Nephron progenitor cell (in vitro differentiated cells): ENCODE measurements at regions not wholly inside any gene's neighbourhood (a gene's known extent, or its start where the extent isn't known, plus 50 kb on each side); places are given as distances from the start of the nearest gene placed in this dataset.
"Not testable (repeated sequence)": the region's sequence is repeated elsewhere in the genome, so short reads cannot be mapped to it uniquely, and the experiment has no call there.

Experiments used
- DNase-seq: peaks from one replicate; pipeline ENCODE4 v3.0.0; 2021
- H3K27ac Mint-ChIP-seq: 2 replicates; pipeline ENCODE4 v1.8.0; 2021; ENCODE audit warnings: mild to moderate bottlenecking, moderate library complexity, mixed read lengths
- H3K27me3 Mint-ChIP-seq: 2 replicates; pipeline ENCODE4 v1.8.0; 2021; ENCODE audit warnings: mild to moderate bottlenecking, low read depth, mixed read lengths; ENCODE audit not compliant: poor library complexity
- H3K36me3 Mint-ChIP-seq: 2 replicates; pipeline ENCODE4 v1.8.0; 2021; ENCODE audit warnings: low read depth, mixed read lengths
- H3K4me1 Mint-ChIP-seq: 2 replicates; pipeline ENCODE4 v1.8.0; 2021; ENCODE audit warnings: mixed read lengths
- H3K4me3 Mint-ChIP-seq: 2 replicates; pipeline ENCODE4 v1.8.0; 2021; ENCODE audit warnings: mild to moderate bottlenecking, moderate library complexity, mixed read lengths
- H3K9me3 Mint-ChIP-seq: 2 replicates; pipeline ENCODE4 v1.8.0; 2021; ENCODE audit warnings: mild to moderate bottlenecking, moderate library complexity, mixed read lengths
- TF ChIP-seq, protein P1 (sequence below): fragments of 200-600 bp; sonication (generic); IDR thresholded peaks from 2 replicates; pipeline ENCODE4 v1.5.0; 2021; ENCODE audit warnings: antibody characterized with exemption

DNA sequence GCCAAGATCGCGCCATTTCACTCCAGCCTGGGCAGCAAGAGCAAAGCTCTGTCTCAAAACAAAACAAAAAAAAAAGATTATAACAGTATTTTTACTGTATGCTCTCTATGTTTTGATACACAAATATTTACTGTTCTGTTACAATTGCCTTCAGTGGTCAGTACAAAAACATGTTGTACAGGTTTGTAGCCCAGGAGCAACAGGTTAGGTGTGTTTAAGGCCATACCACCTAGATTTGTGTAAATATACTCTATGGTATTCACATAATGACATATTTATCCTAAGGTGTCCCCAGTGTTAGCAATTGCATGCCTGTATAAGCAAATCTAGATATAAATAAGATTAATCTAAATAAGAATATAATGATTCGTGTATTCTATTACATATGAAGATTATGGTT is 625.0 kb downstream of the TMEM182 start:
- no peak overlapping the region for H3K4me3 Mint-ChIP-seq
- H3K9me3 Mint-ChIP-seq: no peaks in the 10 kb centered on the region
- H3K27ac Mint-ChIP-seq: no peak overlapping the region
- H3K27me3 Mint-ChIP-seq: no peaks in the 10 kb centered on the region
- H3K36me3 Mint-ChIP-seq: no peaks in the 10 kb centered on the region
- TF ChIP-seq, protein P1, sequence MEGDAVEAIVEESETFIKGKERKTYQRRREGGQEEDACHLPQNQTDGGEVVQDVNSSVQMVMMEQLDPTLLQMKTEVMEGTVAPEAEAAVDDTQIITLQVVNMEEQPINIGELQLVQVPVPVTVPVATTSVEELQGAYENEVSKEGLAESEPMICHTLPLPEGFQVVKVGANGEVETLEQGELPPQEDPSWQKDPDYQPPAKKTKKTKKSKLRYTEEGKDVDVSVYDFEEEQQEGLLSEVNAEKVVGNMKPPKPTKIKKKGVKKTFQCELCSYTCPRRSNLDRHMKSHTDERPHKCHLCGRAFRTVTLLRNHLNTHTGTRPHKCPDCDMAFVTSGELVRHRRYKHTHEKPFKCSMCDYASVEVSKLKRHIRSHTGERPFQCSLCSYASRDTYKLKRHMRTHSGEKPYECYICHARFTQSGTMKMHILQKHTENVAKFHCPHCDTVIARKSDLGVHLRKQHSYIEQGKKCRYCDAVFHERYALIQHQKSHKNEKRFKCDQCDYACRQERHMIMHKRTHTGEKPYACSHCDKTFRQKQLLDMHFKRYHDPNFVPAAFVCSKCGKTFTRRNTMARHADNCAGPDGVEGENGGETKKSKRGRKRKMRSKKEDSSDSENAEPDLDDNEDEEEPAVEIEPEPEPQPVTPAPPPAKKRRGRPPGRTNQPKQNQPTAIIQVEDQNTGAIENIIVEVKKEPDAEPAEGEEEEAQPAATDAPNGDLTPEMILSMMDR: no peak
- H3K4me1 Mint-ChIP-seq: no peaks in the 10 kb centered on the region
- DNase-seq: no peak

DNA sequence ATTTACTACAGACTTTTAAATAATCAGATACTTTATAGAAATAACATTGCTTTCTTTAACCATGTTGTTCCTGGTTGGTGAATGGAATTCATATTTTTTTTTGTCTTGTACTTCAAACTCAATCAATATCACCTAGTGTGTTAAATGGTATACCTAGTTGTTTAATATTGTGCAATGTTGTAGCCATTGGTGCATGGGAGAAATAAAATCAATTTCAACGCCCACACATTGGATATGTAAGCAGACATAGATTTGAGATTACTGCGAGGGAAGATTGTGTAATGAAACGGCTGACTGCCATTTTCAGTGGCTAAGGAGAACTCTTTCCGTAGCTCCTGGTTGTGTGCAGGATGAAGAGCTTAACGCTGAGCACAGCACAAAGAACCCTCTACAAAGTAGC is 626.1 kb downstream of the TMEM182 start:
- Mint-ChIP-seq H3K4me1 (no peaks in the 10 kb centered on the region), H3K9me3 (no peaks in the 10 kb centered on the region), H3K4me3 (no peak overlapping the region), H3K27ac (no peak overlapping the region), H3K36me3 (no peaks in the 10 kb centered on the region), H3K27me3 (no peaks in the 10 kb centered on the region)
- DNase-seq: no peak
- TF ChIP-seq, protein P1: no peak

DNA sequence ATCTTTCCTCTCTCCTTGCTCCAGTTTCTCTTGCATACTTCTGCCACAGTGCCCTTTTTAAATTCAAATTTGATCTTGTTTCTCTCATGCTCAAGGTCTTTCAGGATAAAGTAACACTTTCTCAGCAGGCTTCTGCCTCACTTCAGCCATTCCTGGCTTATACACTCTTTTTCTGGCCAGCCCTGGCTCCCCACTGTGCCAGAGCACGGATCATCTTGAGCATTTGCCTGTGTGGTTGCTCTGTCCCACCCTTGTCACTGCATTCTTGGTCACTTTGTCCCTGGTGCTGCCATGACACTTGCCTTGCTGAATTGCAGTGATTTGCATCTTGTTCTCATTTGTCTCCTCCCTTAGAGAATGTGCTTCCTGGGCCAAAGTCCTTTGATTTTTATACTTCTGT is 634.3 kb downstream of the TMEM182 start:
- H3K27ac Mint-ChIP-seq: no peak overlapping the region
- H3K4me3 Mint-ChIP-seq: no peak overlapping the region
- H3K36me3 Mint-ChIP-seq: no peaks in the 10 kb centered on the region
- no peaks in the 10 kb centered on the region for H3K9me3 Mint-ChIP-seq
- H3K27me3 Mint-ChIP-seq: peaks cover 3% of the 10 kb centered on the region
- H3K4me1 Mint-ChIP-seq: no peaks in the 10 kb centered on the region
- TF ChIP-seq, protein P1: no peak
- no peak for DNase-seq

DNA sequence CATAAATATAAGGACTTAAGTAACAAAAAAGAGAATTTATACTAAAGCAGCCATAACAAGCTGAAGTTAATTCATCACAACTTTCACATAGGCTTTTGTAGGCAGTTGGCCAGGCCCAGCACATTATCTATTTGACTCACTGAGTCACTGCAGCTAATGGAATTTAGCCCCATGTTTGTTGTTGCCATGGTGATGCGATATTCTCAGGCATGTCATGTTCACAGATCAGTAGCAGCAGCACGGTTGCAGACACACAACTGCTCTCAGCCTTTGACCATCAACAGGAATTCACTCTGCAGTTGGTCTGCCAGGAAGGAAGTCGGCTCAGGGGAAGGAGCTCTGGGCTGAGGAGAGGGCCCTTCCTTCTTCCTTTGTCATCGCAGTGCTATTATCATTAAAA is 639.8 kb downstream of the TMEM182 start:
- TF ChIP-seq, protein P1: no peak
- peaks cover 7% of the 10 kb centered on the region for H3K27me3 Mint-ChIP-seq
- no peaks in the 10 kb centered on the region for H3K9me3 Mint-ChIP-seq
- peak; percentile 5 for DNase-seq
- H3K4me1 Mint-ChIP-seq: no peaks in the 10 kb centered on the region
- H3K36me3 Mint-ChIP-seq: no peaks in the 10 kb centered on the region
- no peak overlapping the region for H3K4me3 Mint-ChIP-seq
- no peak overlapping the region for H3K27ac Mint-ChIP-seq

DNA sequence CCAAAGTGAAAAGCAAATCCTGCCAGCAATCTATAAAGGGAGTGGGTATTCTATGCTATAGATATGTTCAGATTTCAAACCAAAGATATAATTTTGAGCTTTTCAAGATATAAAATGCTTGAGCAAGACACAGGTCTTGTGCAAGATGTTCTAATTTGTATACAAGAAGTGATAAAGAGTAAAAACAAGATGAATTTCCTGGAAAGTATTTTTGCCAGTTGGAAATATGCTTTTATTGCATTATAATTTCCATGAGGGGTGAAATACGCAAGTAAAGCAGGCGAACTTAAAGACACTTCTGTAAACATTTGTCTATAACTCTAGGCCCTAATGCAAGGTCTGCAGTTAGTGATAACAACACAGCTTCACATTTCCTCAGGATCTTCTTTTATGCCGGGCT is 640.5 kb downstream of the TMEM182 start:
- Mint-ChIP-seq H3K4me1 (no peaks in the 10 kb centered on the region), H3K27me3 (peaks cover 7% of the 10 kb centered on the region), H3K4me3 (no peak overlapping the region), H3K36me3 (no peaks in the 10 kb centered on the region), H3K27ac (no peak overlapping the region), H3K9me3 (no peaks in the 10 kb centered on the region)
- TF ChIP-seq, protein P1: no peak
- DNase-seq: no peak

DNA sequence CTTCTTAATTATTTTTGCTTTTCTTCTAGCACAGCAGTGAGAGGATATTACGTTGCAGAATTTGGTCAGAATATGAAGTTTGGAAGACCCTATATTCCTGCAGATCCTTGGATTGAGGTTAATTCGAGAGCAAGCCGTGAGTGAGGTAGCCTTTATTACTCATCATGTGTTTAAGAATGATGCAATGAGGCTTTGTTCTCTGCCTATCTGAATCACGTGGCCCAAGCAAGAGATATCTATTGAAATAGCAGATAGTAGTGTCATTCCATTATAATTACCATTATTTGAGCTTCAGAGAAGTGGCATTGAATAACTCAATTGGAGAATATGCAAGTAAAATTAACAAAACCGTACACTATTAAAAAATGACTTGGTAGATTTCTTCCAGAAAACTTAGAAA is 641.1 kb downstream of the TMEM182 start:
- H3K4me1 Mint-ChIP-seq: no peaks in the 10 kb centered on the region
- H3K36me3 Mint-ChIP-seq: no peaks in the 10 kb centered on the region
- H3K27me3 Mint-ChIP-seq: peaks cover 6% of the 10 kb centered on the region
- no peaks in the 10 kb centered on the region for H3K9me3 Mint-ChIP-seq
- DNase-seq: no peak
- H3K4me3 Mint-ChIP-seq: no peak overlapping the region
- TF ChIP-seq, protein P1: no peak
- no peak overlapping the region for H3K27ac Mint-ChIP-seq

DNA sequence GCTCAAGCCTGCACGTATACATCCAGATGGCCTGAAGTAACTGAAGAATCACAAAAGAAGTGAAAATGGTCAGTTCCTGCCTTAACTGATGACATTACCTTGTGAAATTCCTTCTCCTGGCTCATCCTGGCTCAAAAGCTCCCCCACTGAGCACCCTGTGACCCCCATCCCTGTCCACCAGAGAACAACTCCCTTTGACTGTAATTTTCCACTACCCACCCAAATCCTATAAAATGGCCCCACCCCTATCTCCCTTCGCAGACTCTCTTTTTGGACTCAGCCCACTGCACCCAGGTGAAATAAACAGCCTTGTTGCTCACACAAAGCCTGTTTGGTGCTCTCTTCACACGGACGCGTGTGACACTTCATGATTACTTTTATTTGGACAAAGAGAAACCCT is 641.6 kb downstream of the TMEM182 start:
- H3K4me3 Mint-ChIP-seq, H3K27ac Mint-ChIP-seq, DNase-seq, H3K27me3 Mint-ChIP-seq, H3K36me3 Mint-ChIP-seq, H3K9me3 Mint-ChIP-seq, H3K4me1 Mint-ChIP-seq: not testable (repeated sequence)
